ENCODE measurements at regions not wholly inside any gene's neighbourhood (a gene's known extent, or its start where the extent isn't known, plus 50 kb on each side); places are given as distances from the start of the nearest gene placed in this dataset.
A peak's percentile ranks its signal among the peaks of the same experiment; 100 is the strongest.

- no peak overlapping the region for H3K27ac Mint-ChIP-seq
- peak overlapping the region; percentile 48 for H2AFZ ChIP-seq
- H3K4me3 ChIP-seq, result peak overlapping the region; percentile 27; the same call in 1 of the 2 replicates
- H3K4me1 ChIP-seq (ENCODE audit: insufficient read depth), result peaks cover 32% of the 10 kb centered on the region
- no peaks in the 10 kb centered on the region for H4K20me1 ChIP-seq (replicated peaks; ENCODE audit: insufficient read depth)
- ATAC-seq (no peak), DNase-seq (ENCODE audit: low spot score) (no peak)
- no peaks in the 10 kb centered on the region for H3K36me3 ChIP-seq (ENCODE audit: insufficient read depth)
- H3K9me2 ChIP-seq (ENCODE audit: insufficient read depth), result no peaks in the 10 kb centered on the region
- H3K4me2 ChIP-seq, result peak overlapping the region; percentile 21
- no peaks in the 10 kb centered on the region for H3K27me3 ChIP-seq (ENCODE audit: insufficient read depth)
- peaks cover 21% of the 10 kb centered on the region for H3K4me1 Mint-ChIP-seq
- H3K79me2 ChIP-seq (replicated peaks; ENCODE audit: insufficient read depth), result no peaks in the 10 kb centered on the region
- no peak overlapping the region for H3K27ac ChIP-seq (ENCODE audit: low read depth)
- H3K4me3 Mint-ChIP-seq, result no peak overlapping the region
- no peaks in the 10 kb centered on the region for H3F3A ChIP-seq (replicated peaks; ENCODE audit: low read depth)
- H3K27me3 Mint-ChIP-seq (ENCODE audit: insufficient read depth, low read depth, poor library complexity), result peaks cover 2% of the 10 kb centered on the region
- TF ChIP-seq ETS1 (IDR thresholded peaks at IDR 0.05), result no peak
- TF ChIP-seq POLR2AphosphoS5 (IDR thresholded peaks at IDR 0.05; ENCODE audit: low read depth), result no peak
- TF ChIP-seq STAT1 (IDR thresholded peaks at IDR 0.05; ENCODE audit: unreplicated experiment), result no peak
- no peaks in the 10 kb centered on the region for H3K36me3 Mint-ChIP-seq (ENCODE audit: low read depth)
- H3K9me3 Mint-ChIP-seq, result no peaks in the 10 kb centered on the region
Observed at GRCh38 chr16:61296814-61297213, 739.4 kb downstream of the CDH8 start.

- ATAC-seq, result no peak
- H2AFZ ChIP-seq, result peak overlapping the region; percentile 48; the same call in 1 of the 2 replicates
- no peaks in the 10 kb centered on the region for H3K79me2 ChIP-seq (replicated peaks; ENCODE audit: insufficient read depth)
- H3K4me3 ChIP-seq, result no peak overlapping the region
- H3K4me1 ChIP-seq (ENCODE audit: insufficient read depth), result peaks cover 32% of the 10 kb centered on the region
- TF ChIP-seq CREB1 (CRISPR knock-in tag; IDR thresholded peaks at IDR 0.05; ENCODE audit: low read depth) (no peak), STAT1 (IDR thresholded peaks at IDR 0.05; ENCODE audit: unreplicated experiment) (no peak), JUNB (IDR thresholded peaks at IDR 0.05; ENCODE audit: unreplicated experiment) (no peak), ZNF114 (CRISPR knock-in tag; IDR thresholded peaks at IDR 0.05) (no peak), NANOG (IDR thresholded peaks at IDR 0.05; ENCODE audit: borderline replicate concordance) (no peak), POLR2AphosphoS5 (IDR thresholded peaks at IDR 0.05; ENCODE audit: low read depth) (no peak), EZH2phosphoT487 (IDR thresholded peaks at IDR 0.05; ENCODE audit: unreplicated experiment) (no peak), ZNF331 (CRISPR knock-in tag; IDR thresholded peaks at IDR 0.05; ENCODE audit: low read depth) (no peak), EZH2 (IDR thresholded peaks at IDR 0.05; ENCODE audit: low read depth, unreplicated experiment) (no peak), REST (IDR thresholded peaks at IDR 0.05; ENCODE audit: unreplicated experiment) (no peak)
- Mint-ChIP-seq H3K27ac (no peak overlapping the region), H3K36me3 (ENCODE audit: low read depth) (no peaks in the 10 kb centered on the region), H3K4me3 (no peak overlapping the region), H3K4me1 (peaks cover 21% of the 10 kb centered on the region), H3K27me3 (ENCODE audit: insufficient read depth, low read depth, poor library complexity) (peaks cover 2% of the 10 kb centered on the region), H3K9me3 (no peaks in the 10 kb centered on the region)
- no peak for DNase-seq (ENCODE audit: low spot score)
- H3K27me3 ChIP-seq (ENCODE audit: insufficient read depth), result no peaks in the 10 kb centered on the region
- H3K36me3 ChIP-seq (ENCODE audit: insufficient read depth), result no peaks in the 10 kb centered on the region
- H3K9me2 ChIP-seq (ENCODE audit: insufficient read depth), result no peaks in the 10 kb centered on the region
- H3K4me2 ChIP-seq, result no peak overlapping the region
- H3F3A ChIP-seq (replicated peaks; ENCODE audit: low read depth), result no peaks in the 10 kb centered on the region
- no peak overlapping the region for H3K27ac ChIP-seq (ENCODE audit: low read depth)
- H4K20me1 ChIP-seq (replicated peaks; ENCODE audit: insufficient read depth), result no peaks in the 10 kb centered on the region
Observed at GRCh38 chr16:61296305-61296704, 739.9 kb downstream of the CDH8 start.
